Liver (tissue), 8 donors: ENCODE measurements at regions not wholly inside any gene's neighbourhood (a gene's known extent, or its start where the extent isn't known, plus 50 kb on each side); places are given as distances from the start of the nearest gene placed in this dataset.

Source experiments
- DNase-seq: peaks from one replicate; pipeline ENCODE4 v3.0.0-alpha.2; 2017; ENCODE audit warnings: low spot score
- H3K27ac ChIP-seq, 2 donors: one replicate each; pipeline ENCODE4 v1.7.0; 2013; ENCODE audit warnings: inconsistent platforms in 2 of 2, low read length in 2 of 2, control low read depth in 1 of 2, low read depth in 1 of 2, mild to moderate bottlenecking in 1 of 2
- H3K27me3 ChIP-seq, 4 donors: one replicate each; pipeline versions ENCODE4 v1.6.1 to v1.7.0; 2013; ENCODE audit warnings: low read length in 3 of 4, inconsistent platforms in 1 of 4, mild to moderate bottlenecking in 1 of 4, moderate library complexity in 1 of 4; ENCODE audit not compliant: control insufficient read depth in 4 of 4, insufficient read depth in 4 of 4
- H3K36me3 ChIP-seq, 4 donors: one replicate each; pipeline versions ENCODE4 v1.6.1 to v1.7.0; 2013; ENCODE audit warnings: low read length in 3 of 4, mild to moderate bottlenecking in 3 of 4, low read depth in 1 of 4, moderate library complexity in 1 of 4; ENCODE audit not compliant: control insufficient read depth in 4 of 4, insufficient read depth in 3 of 4
- H3K4me1 ChIP-seq, 4 donors: one replicate each; pipeline versions ENCODE4 v1.6.1 to v1.7.0; 2013; ENCODE audit warnings: low read length in 3 of 4, mild to moderate bottlenecking in 3 of 4, moderate library complexity in 1 of 4; ENCODE audit not compliant: control insufficient read depth in 4 of 4, insufficient read depth in 4 of 4
- H3K4me3 ChIP-seq, 3 donors: one replicate each; pipeline versions ENCODE4 v1.6.1 to v1.7.0; 2013; ENCODE audit warnings: low read length in 3 of 3, control low read depth in 1 of 3, low read depth in 1 of 3, mild to moderate bottlenecking in 1 of 3
- H3K9ac ChIP-seq, 2 donors: one replicate each; pipeline ENCODE4 v1.7.0; 2013; ENCODE audit warnings: low read length in 2 of 2, mild to moderate bottlenecking in 2 of 2, moderate library complexity in 2 of 2, control low read depth in 1 of 2, low read depth in 1 of 2
- H3K9me3 ChIP-seq, 4 donors: one replicate each; pipeline versions ENCODE4 v1.6.1 to v1.7.0; 2013; ENCODE audit warnings: low read length in 3 of 4; ENCODE audit not compliant: control insufficient read depth in 4 of 4
- ATF3 ChIP-seq: IDR thresholded peaks from 2 replicates; pipeline ENCODE4 v1.6.1; 2016; ENCODE audit warnings: antibody characterized with exemption
- CTCF ChIP-seq: fragments of 150-350 bp; IDR thresholded peaks from 2 replicates; pipeline ENCODE4 v1.5.1; 2017; ENCODE audit warnings: improper control_type of control experiment, low read depth, low read length; ENCODE audit not compliant: missing input control
- FOXA1 ChIP-seq: IDR thresholded peaks from 2 replicates; pipeline ENCODE4 v1.6.1; 2016; ENCODE audit warnings: antibody characterized with exemption
- FOXA2 ChIP-seq: IDR thresholded peaks from 2 replicates; pipeline ENCODE4 v1.6.1; 2016; ENCODE audit warnings: antibody characterized with exemption
- GABPA ChIP-seq, 2 donors: IDR thresholded peaks in 1 of 2; conservative IDR thresholded peaks in 1 of 2; 2 replicates each; pipeline ENCODE4 v1.6.1; 2016; ENCODE audit warnings: antibody characterized with exemption in 2 of 2, mild to moderate bottlenecking in 1 of 2, moderate library complexity in 1 of 2
- HNF4A ChIP-seq, 2 donors: conservative IDR thresholded peaks; 2 replicates each; pipeline ENCODE4 v1.6.1; 2016; ENCODE audit warnings: antibody characterized with exemption in 2 of 2, mild to moderate bottlenecking in 2 of 2
- HNF4G ChIP-seq: IDR thresholded peaks from 2 replicates; pipeline ENCODE4 v1.6.1; 2016; ENCODE audit warnings: antibody characterized with exemption
- MAX ChIP-seq: IDR thresholded peaks from 2 replicates; pipeline ENCODE4 v1.6.1; 2016; ENCODE audit warnings: antibody characterized with exemption
- NR2F2 ChIP-seq: IDR thresholded peaks from 2 replicates; pipeline ENCODE4 v1.6.1; 2016; ENCODE audit warnings: antibody characterized with exemption
- RAD21 ChIP-seq, 2 donors: IDR thresholded peaks; 2 replicates each; pipeline ENCODE4 v1.6.1; 2016; ENCODE audit warnings: antibody characterized with exemption in 2 of 2, mild to moderate bottlenecking in 2 of 2
- REST ChIP-seq: IDR thresholded peaks from 2 replicates; pipeline ENCODE4 v1.6.1; 2016; ENCODE audit warnings: antibody characterized with exemption, mild to moderate bottlenecking
- RXRA ChIP-seq, 2 donors: IDR thresholded peaks; 2 replicates each; pipeline ENCODE4 v1.6.1; 2017 to 2018; ENCODE audit warnings: antibody characterized with exemption in 2 of 2, mild to moderate bottlenecking in 1 of 2
- SP1 ChIP-seq: IDR thresholded peaks from 2 replicates; pipeline ENCODE4 v1.6.1; 2018; ENCODE audit warnings: antibody characterized with exemption, mild to moderate bottlenecking
- TAF1 ChIP-seq: conservative IDR thresholded peaks from 2 replicates; pipeline ENCODE4 v1.6.1; 2016; ENCODE audit warnings: antibody characterized with exemption, mild to moderate bottlenecking
- ZBTB33 ChIP-seq: IDR thresholded peaks from 2 replicates; pipeline ENCODE4 v1.6.1; 2016; ENCODE audit warnings: antibody characterized with exemption
- WGBS: extraction: QIAGEN DNeasy Blood & Tissue Kit; methylation state at CpG from one replicate; pipeline ENCODE4 v1.1.7; 2013; 5-methylcytosine and 5-hydroxymethylcytosine counted together
- donor health status: healthy.
- donor health status: healthy.
- donor health status: healthy.
- donor health status: healthy.
- donor health status: healthy.

GRCh38 chr3:21105784-21106183 is 645.2 kb downstream of the ZNF385D start (continued):
- TF ChIP-seq ATF3 = no peak
- no peak for TF ChIP-seq GABPA (IDR thresholded peaks at IDR 0.05 in 1 of 2, conservative IDR thresholded peaks at IDR 0.05 in 1 of 2)
- TF ChIP-seq NR2F2 = no peak

- no peak for TF ChIP-seq SP1
- Histone ChIP-seq H3K9ac (no peak overlapping the region), H3K27ac (no peak overlapping the region), H3K27me3 (no peaks in the 10 kb centered on the region), H3K4me3 (no peak overlapping the region), H3K9me3 (no peaks in the 10 kb centered on the region), H3K4me1 (no peaks in the 10 kb centered on the region), H3K36me3 (no peaks in the 10 kb centered on the region)
- 71% methylated on average over 6 of the region's 6 CpGs for WGBS
- DNase-seq = no peak
Observed at GRCh38 chr3:21100656-21101359, 650.2 kb downstream of the ZNF385D start.

- Histone ChIP-seq H3K9me3 (no peaks in the 10 kb centered on the region), H3K36me3 (no peaks in the 10 kb centered on the region), H3K9ac (no peak overlapping the region), H3K4me1 (no peaks in the 10 kb centered on the region), H3K4me3 (no peak overlapping the region), H3K27me3 (no peaks in the 10 kb centered on the region), H3K27ac (no peak overlapping the region)
- WGBS = 84% methylated on average over 2 of the region's 2 CpGs
- DNase-seq = no peak
- TF ChIP-seq FOXA2 (no peak), ZBTB33 (no peak), RAD21 (IDR thresholded peaks at IDR 0.05) (no peak), FOXA1 (no peak), REST (no peak), RXRA (IDR thresholded peaks at IDR 0.05) (no peak), HNF4G (no peak), GABPA (IDR thresholded peaks at IDR 0.05 in 1 of 2, conservative IDR thresholded peaks at IDR 0.05 in 1 of 2) (no peak), MAX (no peak), CTCF (no peak), ATF3 (no peak), HNF4A (conservative IDR thresholded peaks at IDR 0.05) (no peak), TAF1 (no peak)
Observed at GRCh38 chr3:21094686-21095085, 656.3 kb downstream of the ZNF385D start.
